Kidney tubule cell (primary cell): ENCODE measurements at regions not wholly inside any gene's neighbourhood (a gene's known extent, or its start where the extent isn't known, plus 50 kb on each side); places are given as distances from the start of the nearest gene placed in this dataset.

Source experiments
- DNase-seq: peaks from one replicate; pipeline ENCODE4 v3.0.0-alpha.2; 2018; ENCODE audit warnings: low spot score

- DNase-seq: no peak
Observed at GRCh38 chr10:113420057-113420732, 132.7 kb upstream of the HABP2 start.

- DNase-seq: no peak
Observed at GRCh38 chr10:113420733-113421675, 131.8 kb upstream of the HABP2 start.

GRCh38 chr10:113422371-113422770 is 130.5 kb upstream of the HABP2 start:
- DNase-seq: peak; percentile 54

GRCh38 chr10:113423981-113424721 is 128.7 kb upstream of the HABP2 start:
- no peak for DNase-seq

GRCh38 chr10:113425008-113425407 is 127.8 kb upstream of the HABP2 start:
- DNase-seq: no peak

GRCh38 chr10:113425541-113425951 is 127.3 kb upstream of the HABP2 start:
- DNase-seq: no peak

GRCh38 chr10:113426181-113426877 is 126.5 kb upstream of the HABP2 start:
- no peak for DNase-seq

GRCh38 chr10:113427236-113427735 is 125.6 kb upstream of the HABP2 start:
- no peak for DNase-seq

GRCh38 chr10:113427811-113428558 is 124.9 kb upstream of the HABP2 start:
- no peak for DNase-seq

- DNase-seq: no peak
Observed at GRCh38 chr10:113430634-113431397, 122.0 kb upstream of the HABP2 start.

- no peak for DNase-seq
Observed at GRCh38 chr10:113431398-113432160, 121.3 kb upstream of the HABP2 start.

GRCh38 chr10:113433711-113434110 is 119.1 kb upstream of the HABP2 start:
- no peak for DNase-seq

- no peak for DNase-seq
Observed at GRCh38 chr10:113434315-113434714, 118.5 kb upstream of the HABP2 start.

GRCh38 chr10:113434950-113435349 is 117.9 kb upstream of the HABP2 start:
- no peak for DNase-seq

- DNase-seq: peak; percentile 73
Observed at GRCh38 chr10:113435881-113436280, 117.0 kb upstream of the HABP2 start.

- peak; percentile 26 for DNase-seq
Observed at GRCh38 chr10:113436851-113437250, 116.0 kb upstream of the HABP2 start.

GRCh38 chr10:113438652-113439051 is 114.2 kb upstream of the HABP2 start:
- peak; percentile 36 for DNase-seq

GRCh38 chr10:113441220-113441619 is 111.6 kb upstream of the HABP2 start:
- no peak for DNase-seq

- no peak for DNase-seq
Observed at GRCh38 chr10:113441686-113442270, 111.1 kb upstream of the HABP2 start.
